GM21423 (cell line): ENCODE measurements at regions not wholly inside any gene's neighbourhood (a gene's known extent, or its start where the extent isn't known, plus 50 kb on each side); places are given as distances from the start of the nearest gene placed in this dataset.
"Not testable (repeated sequence)": the region's sequence is repeated elsewhere in the genome, so short reads cannot be mapped to it uniquely, and the experiment has no call there.

Source experiments
- ATAC-seq: cut with Tn5 transposase; IDR thresholded peaks from one replicate; pipeline ENCODE4 v1.9.1; 2021; ENCODE audit warnings: mild to moderate bottlenecking, moderate library complexity; ENCODE audit not compliant: unreplicated experiment

DNA sequence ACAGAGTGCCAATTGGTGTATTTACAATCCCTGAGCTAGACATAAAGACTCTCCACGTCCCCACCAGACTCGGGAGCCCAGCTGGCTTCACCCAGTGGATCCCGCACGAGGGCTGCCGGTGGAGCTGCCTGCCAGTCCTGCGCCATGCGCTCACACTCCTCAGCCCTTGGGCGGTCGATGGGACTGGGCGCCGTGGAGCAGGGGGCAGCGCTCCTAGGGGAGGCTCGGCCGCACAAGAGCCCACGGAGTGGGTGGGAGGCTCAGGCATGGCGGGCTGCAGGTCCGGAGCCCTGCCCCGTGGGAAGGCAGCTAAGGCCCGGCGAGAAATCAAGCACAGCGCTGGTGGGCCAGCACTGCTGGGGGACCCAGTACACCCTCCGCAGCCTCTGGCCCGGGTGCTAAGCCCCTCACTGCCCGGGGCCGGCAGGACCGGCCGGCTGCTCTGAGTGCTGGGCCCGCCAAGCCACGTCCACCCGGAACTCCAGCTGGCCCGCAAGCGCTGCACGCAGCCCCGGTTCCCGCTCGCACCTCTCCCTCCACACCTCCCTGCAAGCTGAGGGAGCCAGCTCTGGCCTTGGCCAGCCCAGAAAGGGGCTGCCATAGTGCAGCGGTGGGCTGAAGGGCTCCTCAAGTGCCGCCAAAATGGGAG lies 759.4 kb downstream of the BRINP3 start:
- ATAC-seq: not testable (repeated sequence)

GRCh38 chr1:189726806-189727205 lies 750.9 kb downstream of the BRINP3 start:
- ATAC-seq: no peak

GRCh38 chr1:189751311-189751710 lies 726.4 kb downstream of the BRINP3 start:
- ATAC-seq: no peak

- no peak for ATAC-seq
Measured at GRCh38 chr1:189752461-189752995, 725.1 kb downstream of the BRINP3 start.

GRCh38 chr1:189755100-189755499 lies 722.6 kb downstream of the BRINP3 start:
- ATAC-seq: not testable (repeated sequence)

DNA sequence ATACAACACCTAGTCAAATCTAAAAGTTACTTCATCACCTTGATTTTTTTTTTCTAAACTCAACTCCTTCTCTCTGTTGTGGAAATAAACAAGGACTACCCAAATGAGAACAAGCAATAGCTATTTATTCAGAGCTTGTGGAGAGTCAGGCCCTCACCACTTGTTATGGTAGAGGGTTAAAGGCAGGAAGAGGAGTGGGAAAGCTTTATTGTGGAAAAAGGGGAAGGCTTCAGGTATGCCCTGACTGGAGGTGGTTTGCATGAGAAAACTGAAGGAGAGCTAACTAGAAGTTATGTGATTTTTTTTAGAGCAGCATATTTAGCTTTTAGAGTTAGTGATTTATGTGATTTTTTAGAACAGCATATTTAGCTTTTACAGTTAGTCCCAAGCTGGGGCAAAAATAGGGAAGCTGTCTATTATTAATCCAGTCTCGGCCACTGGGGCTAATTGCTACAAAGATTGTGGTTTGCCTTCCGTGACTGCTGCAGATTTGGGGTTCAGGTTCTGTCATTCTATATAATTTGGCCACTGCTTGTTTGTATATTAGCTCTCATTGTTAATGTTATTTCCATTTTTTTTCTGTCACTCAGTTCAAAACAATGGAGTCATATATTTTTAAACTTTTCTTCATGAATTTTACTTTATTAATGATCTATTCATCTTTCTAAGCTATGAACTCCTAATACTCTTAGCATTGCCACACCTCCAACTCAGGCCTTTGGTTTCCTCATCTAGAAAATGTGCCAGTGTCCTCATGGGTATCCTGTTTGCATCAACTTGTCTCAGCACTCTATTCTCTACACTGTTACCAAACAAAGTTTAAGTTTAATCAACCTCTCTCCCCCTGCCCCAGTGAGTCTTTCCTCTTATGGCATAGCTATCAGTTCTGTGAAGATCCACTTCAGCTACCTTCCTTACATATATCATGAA lies 713.0 kb downstream of the BRINP3 start:
- peak; percentile 62 for ATAC-seq

GRCh38 chr1:189769448-189769847 lies 708.2 kb downstream of the BRINP3 start:
- no peak for ATAC-seq

- ATAC-seq: no peak
Measured at GRCh38 chr1:189774721-189775287, 702.9 kb downstream of the BRINP3 start.

- no peak for ATAC-seq
Measured at GRCh38 chr1:189775343-189775742, 702.3 kb downstream of the BRINP3 start.

GRCh38 chr1:189779034-189779433 lies 698.6 kb downstream of the BRINP3 start:
- no peak for ATAC-seq

DNA sequence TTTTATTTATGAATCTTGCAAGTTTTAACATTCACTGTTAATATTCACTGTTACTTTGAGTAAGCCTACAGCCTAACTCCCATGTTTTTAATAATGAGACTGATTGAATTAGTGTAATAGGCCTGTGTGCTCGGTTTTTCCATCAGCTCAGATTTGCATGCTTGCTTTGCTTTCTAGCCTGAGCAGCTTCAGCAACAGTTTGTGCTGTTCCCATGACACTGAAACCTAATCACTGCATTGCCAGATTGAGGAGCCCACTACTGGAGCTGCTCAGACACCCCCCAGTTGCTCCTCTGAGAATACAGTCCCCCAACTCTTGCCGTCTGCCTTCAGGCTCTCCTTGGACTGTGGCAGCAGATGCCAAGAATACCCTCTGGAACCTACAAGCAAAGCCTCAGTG lies 695.4 kb downstream of the BRINP3 start:
- ATAC-seq: no peak

DNA sequence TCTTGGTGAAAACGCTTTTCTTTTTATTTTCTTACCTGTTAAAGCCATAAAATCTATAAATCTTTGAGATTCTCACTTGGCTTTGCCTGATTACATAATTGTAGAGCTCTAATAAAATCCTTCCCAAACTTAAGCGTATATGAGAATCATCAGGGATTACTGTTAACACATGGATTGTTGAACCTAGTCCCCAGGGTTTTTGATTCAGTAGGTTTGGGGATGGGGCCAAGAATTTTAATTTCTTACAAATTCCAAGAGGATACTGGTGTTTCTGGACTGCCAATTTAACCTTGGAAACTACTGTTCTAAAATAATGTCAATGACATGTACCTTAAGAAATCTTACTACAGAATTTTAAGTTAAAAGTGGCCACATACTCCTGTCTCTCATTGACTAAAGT lies 694.2 kb downstream of the BRINP3 start:
- ATAC-seq: no peak

- no peak for ATAC-seq
Measured at GRCh38 chr1:189786761-189787160, 690.9 kb downstream of the BRINP3 start.

DNA sequence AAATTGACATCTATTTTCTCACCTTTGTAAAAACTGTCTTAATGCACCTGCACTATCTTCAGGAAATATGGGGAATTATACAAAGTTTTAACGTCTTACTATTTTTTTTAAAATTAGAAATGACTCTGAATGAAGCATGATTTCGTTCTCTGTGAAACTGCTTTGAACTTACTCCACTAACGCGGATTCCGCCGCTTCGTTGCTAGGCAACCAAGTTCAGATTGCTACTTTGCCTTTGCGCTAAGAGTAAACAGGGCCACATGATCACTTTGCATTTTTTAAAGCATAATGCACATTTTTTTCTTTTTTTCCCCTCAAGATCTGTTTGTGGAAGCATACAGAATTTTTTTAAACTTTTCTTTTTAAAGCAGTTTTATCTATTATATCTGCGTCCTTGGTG lies 690.5 kb downstream of the BRINP3 start:
- ATAC-seq: no peak

DNA sequence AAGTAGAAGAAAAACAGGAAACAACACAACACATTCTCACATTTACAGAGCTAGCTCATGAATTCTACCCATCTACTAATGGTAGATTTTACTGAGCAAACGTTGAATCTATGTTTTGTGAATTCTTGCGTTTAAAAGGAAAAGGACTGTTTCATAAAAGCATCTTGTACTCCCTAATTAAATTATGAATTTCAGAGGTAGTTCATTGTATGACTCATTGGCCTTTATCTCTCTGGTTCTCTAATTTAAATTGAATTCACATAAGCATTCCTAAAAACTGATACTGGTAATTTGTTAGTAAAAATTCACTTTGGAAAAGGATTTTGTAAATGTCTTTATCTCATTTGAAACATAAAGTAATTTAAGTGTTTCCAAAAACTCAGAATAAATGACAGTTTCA lies 687.3 kb downstream of the BRINP3 start:
- no peak for ATAC-seq

- ATAC-seq: no peak
Measured at GRCh38 chr1:189803364-189803763, 674.3 kb downstream of the BRINP3 start.

DNA sequence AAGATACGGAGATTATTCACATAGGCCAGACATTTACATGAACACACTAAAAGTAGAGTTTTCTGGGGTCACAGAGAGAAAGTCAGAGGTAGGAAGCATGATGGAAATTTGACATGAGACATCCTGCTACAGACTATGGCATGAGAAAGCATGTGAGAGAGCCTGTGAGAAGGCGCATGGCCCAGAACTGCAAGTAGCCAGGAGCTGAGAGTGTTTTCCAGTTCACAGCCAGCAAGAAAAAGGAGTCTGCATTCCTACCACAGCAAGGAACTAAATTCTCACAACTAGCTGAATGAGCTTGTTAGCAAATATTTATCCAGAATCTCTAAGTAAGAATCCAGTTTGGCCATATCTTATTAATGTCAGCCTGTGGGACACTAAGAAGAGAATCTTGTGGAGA lies 673.3 kb downstream of the BRINP3 start:
- ATAC-seq: no peak

- no peak for ATAC-seq
Measured at GRCh38 chr1:189805735-189806134, 671.9 kb downstream of the BRINP3 start.

GRCh38 chr1:189810639-189811038 lies 667.0 kb downstream of the BRINP3 start:
- ATAC-seq: not testable (repeated sequence)

DNA sequence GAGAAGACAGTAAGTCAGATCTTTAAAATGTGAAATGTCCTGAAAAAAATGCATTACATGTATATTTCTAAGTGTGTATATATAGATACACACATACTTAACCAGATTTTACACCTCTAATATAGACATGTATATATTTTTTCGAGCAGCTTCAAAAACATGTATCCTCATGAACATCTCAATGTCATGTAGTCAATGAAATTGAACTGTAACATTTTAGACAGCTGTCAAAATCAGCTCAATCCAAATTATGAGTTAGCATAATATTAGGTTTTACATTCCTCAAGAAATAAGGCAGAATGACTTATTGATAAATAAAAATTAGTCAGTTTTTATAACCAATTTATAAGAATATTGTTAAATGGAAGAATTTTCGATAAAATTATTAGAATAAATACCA lies 665.7 kb downstream of the BRINP3 start:
- ATAC-seq: no peak

- no peak for ATAC-seq
Measured at GRCh38 chr1:189816558-189816957, 661.1 kb downstream of the BRINP3 start.

DNA sequence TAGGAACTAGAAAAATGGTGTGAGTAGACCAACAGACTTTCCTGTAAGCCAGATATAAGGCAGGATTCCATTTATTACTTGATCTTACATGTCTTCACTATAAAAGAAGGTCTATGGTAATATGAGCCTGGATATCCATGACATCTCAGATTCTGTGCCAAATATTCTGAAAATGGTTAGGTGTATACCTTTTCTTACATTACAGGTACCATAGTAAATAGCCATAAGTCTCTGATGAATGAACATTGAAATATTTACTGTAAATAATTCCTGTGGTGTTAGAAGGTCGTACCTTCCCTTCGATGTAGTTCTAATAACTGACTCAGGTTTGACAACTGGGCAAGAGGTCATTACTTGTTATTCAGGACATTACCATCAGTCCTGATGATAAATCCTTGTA lies 657.9 kb downstream of the BRINP3 start:
- no peak for ATAC-seq
